ENCODE measurements at regions not wholly inside any gene's neighbourhood (a gene's known extent, or its start where the extent isn't known, plus 50 kb on each side); places are given as distances from the start of the nearest gene placed in this dataset.

GRCh38 chr4:104905065-104905464, 241.6 kb upstream of the TET2 start:
- Histone ChIP-seq H3K36me3 (replicated peaks in 1 of 2; ENCODE audit: control insufficient read depth in 1 of 2, insufficient read depth in 2 of 2, low read length in 2 of 2) (no peaks in the 10 kb centered on the region), H3K79me2 (ENCODE audit: insufficient read depth, low read length) (no peaks in the 10 kb centered on the region), H4K20me1 (ENCODE audit: insufficient read depth, low read length) (no peaks in the 10 kb centered on the region), H3K9me3 (replicated peaks in 1 of 2; ENCODE audit: control insufficient read depth in 1 of 2, insufficient read depth in 1 of 2, low read length in 2 of 2) (peaks cover 0 to under 1% of the 10 kb centered on the region in 2 donors), H3K4me3 (replicated peaks in 1 of 3; ENCODE audit: low read depth in 2 of 3, low read length in 3 of 3) (no peak overlapping the region), H3K9ac (ENCODE audit: insufficient read depth, low read length, poor library complexity, severe bottlenecking) (no peak overlapping the region), H3K4me2 (replicated peaks; ENCODE audit: extremely low read depth, low read length, poor library complexity, severe bottlenecking) (no peak overlapping the region), H3K27me3 (ENCODE audit: control insufficient read depth in 2 of 2, insufficient read depth in 2 of 2, low read length in 2 of 2) (no peaks in the 10 kb centered on the region), H3K27ac (ENCODE audit: low read depth in 1 of 2, low read length in 2 of 2) (no peak overlapping the region), H3K4me1 (ENCODE audit: control insufficient read depth in 1 of 2, insufficient read depth in 2 of 2, low read length in 2 of 2) (no peaks in the 10 kb centered on the region), H2AFZ (ENCODE audit: insufficient read depth, low read depth, low read length, poor library complexity, severe bottlenecking) (no peak overlapping the region)
- Mint-ChIP-seq H3K27me3 (ENCODE audit: low read depth in 3 of 3) (peaks cover 0 to 2% (median 0%) of the 10 kb centered on the region in 3 donors), H3K27ac (peak overlapping the region in 1 of 7 donors; percentile 2), H3K4me1 (peaks cover 6% of the 10 kb centered on the region), H3K36me3 (no peaks in the 10 kb centered on the region), H3K9me3 (peaks cover 0 to 3% (median 1%) of the 10 kb centered on the region in 7 donors), H3K4me3 (no peak overlapping the region)
- intact Hi-C loops (cut with micrococcal nuclease) = no loop called here
- no peak for DNase-seq
- no CpG with 5 or more reads among the region's 2 CpGs for WGBS (ENCODE audit: insufficient coverage)
- no peak for TF ChIP-seq CTCF (IDR thresholded peaks at IDR 0.05)

GRCh38 chr4:104905546-104905945, 241.1 kb upstream of the TET2 start:
- no peak overlapping the region for H3K27ac ChIP-seq (ENCODE audit: low read depth in 1 of 2, low read length in 2 of 2)
- H3K4me3 ChIP-seq (replicated peaks in 1 of 3; ENCODE audit: low read depth in 2 of 3, low read length in 3 of 3) = no peak overlapping the region
- TF ChIP-seq CTCF (IDR thresholded peaks at IDR 0.05) = no peak
- no peak overlapping the region for H2AFZ ChIP-seq (ENCODE audit: insufficient read depth, low read depth, low read length, poor library complexity, severe bottlenecking)
- Mint-ChIP-seq H3K27ac (no peak overlapping the region), H3K9me3 (peaks cover 0 to 3% (median 1%) of the 10 kb centered on the region in 7 donors), H3K4me3 (no peak overlapping the region), H3K27me3 (ENCODE audit: low read depth in 3 of 3) (peaks cover 0 to 2% (median 0%) of the 10 kb centered on the region in 3 donors), H3K36me3 (no peaks in the 10 kb centered on the region), H3K4me1 (peaks cover 6% of the 10 kb centered on the region)
- H3K4me1 ChIP-seq (ENCODE audit: control insufficient read depth in 1 of 2, insufficient read depth in 2 of 2, low read length in 2 of 2) = no peaks in the 10 kb centered on the region
- intact Hi-C loops (cut with micrococcal nuclease) = no loop called here
- DNase-seq = no peak
- no CpG with 5 or more reads among the region's 1 CpG for WGBS (ENCODE audit: insufficient coverage)
- no peaks in the 10 kb centered on the region for H3K36me3 ChIP-seq (replicated peaks in 1 of 2; ENCODE audit: control insufficient read depth in 1 of 2, insufficient read depth in 2 of 2, low read length in 2 of 2)
- no peaks in the 10 kb centered on the region for H3K79me2 ChIP-seq (ENCODE audit: insufficient read depth, low read length)
- no peaks in the 10 kb centered on the region for H3K9me3 ChIP-seq (replicated peaks in 1 of 2; ENCODE audit: control insufficient read depth in 1 of 2, insufficient read depth in 1 of 2, low read length in 2 of 2)
- no peak overlapping the region for H3K9ac ChIP-seq (ENCODE audit: insufficient read depth, low read length, poor library complexity, severe bottlenecking)
- no peaks in the 10 kb centered on the region for H4K20me1 ChIP-seq (ENCODE audit: insufficient read depth, low read length)
- H3K4me2 ChIP-seq (replicated peaks; ENCODE audit: extremely low read depth, low read length, poor library complexity, severe bottlenecking) = no peak overlapping the region
- H3K27me3 ChIP-seq (ENCODE audit: control insufficient read depth in 2 of 2, insufficient read depth in 2 of 2, low read length in 2 of 2) = no peaks in the 10 kb centered on the region
